Kidney epithelial cell (primary cell): ENCODE measurements at regions not wholly inside any gene's neighbourhood (a gene's known extent, or its start where the extent isn't known, plus 50 kb on each side); places are given as distances from the start of the nearest gene placed in this dataset.

Source experiments
- DNase-seq: peaks from one replicate; pipeline ENCODE4 v3.0.0-alpha.2; 2010; ENCODE audit warnings: low read depth
- H3K27me3 ChIP-seq: 2 replicates; pipeline ENCODE4 v1.6.0; 2011; ENCODE audit warnings: low read length; ENCODE audit not compliant: control insufficient read depth, insufficient read depth
- H3K36me3 ChIP-seq: 2 replicates; pipeline ENCODE4 v1.5.1; 2011; ENCODE audit warnings: low read length; ENCODE audit not compliant: control insufficient read depth, insufficient read depth
- H3K4me3 ChIP-seq: 2 replicates; pipeline ENCODE4 v1.5.1; 2011; ENCODE audit warnings: low read depth, mild to moderate bottlenecking, control low read depth, low read length
- CTCF ChIP-seq: IDR thresholded peaks from 2 replicates; pipeline ENCODE4 v1.5.1; 2011; ENCODE audit warnings: mild to moderate bottlenecking, moderate library complexity, low read length, control low read depth, inconsistent platforms; ENCODE audit not compliant: insufficient read depth, poor library complexity, severe bottlenecking

- TF ChIP-seq CTCF: no peak
- Histone ChIP-seq H3K36me3 (no peaks in the 10 kb centered on the region), H3K4me3 (no peak overlapping the region), H3K27me3 (no peaks in the 10 kb centered on the region)
- no peak for DNase-seq
Observed at GRCh38 chr12:63066782-63067181, 84.2 kb downstream of the AVPR1A start.

GRCh38 chr12:63066136-63066535 is 84.9 kb downstream of the AVPR1A start:
- no peak for DNase-seq
- Histone ChIP-seq H3K4me3 (no peak overlapping the region), H3K36me3 (no peaks in the 10 kb centered on the region), H3K27me3 (no peaks in the 10 kb centered on the region)
- TF ChIP-seq CTCF: no peak

- no peak overlapping the region for H3K4me3 ChIP-seq
- no peak for TF ChIP-seq CTCF
- no peaks in the 10 kb centered on the region for H3K27me3 ChIP-seq
- no peak for DNase-seq
- H3K36me3 ChIP-seq: no peaks in the 10 kb centered on the region
Observed at GRCh38 chr12:63064080-63064479, 86.9 kb downstream of the AVPR1A start.

- Histone ChIP-seq H3K4me3 (no peak overlapping the region), H3K27me3 (no peaks in the 10 kb centered on the region), H3K36me3 (no peaks in the 10 kb centered on the region)
- no peak for DNase-seq
- TF ChIP-seq CTCF: no peak
Observed at GRCh38 chr12:63056649-63057048, 94.4 kb downstream of the AVPR1A start.

GRCh38 chr12:63052696-63053095 is 98.3 kb downstream of the AVPR1A start:
- TF ChIP-seq CTCF: no peak
- H3K27me3 ChIP-seq: no peaks in the 10 kb centered on the region
- H3K4me3 ChIP-seq: no peak overlapping the region
- DNase-seq: no peak
- H3K36me3 ChIP-seq: no peaks in the 10 kb centered on the region

GRCh38 chr12:63047146-63047545 is 103.9 kb downstream of the AVPR1A start:
- no peaks in the 10 kb centered on the region for H3K36me3 ChIP-seq
- H3K4me3 ChIP-seq: no peak overlapping the region
- no peak for DNase-seq
- no peaks in the 10 kb centered on the region for H3K27me3 ChIP-seq
- no peak for TF ChIP-seq CTCF
